ENCODE measurements at regions not wholly inside any gene's neighbourhood (a gene's known extent, or its start where the extent isn't known, plus 50 kb on each side); places are given as distances from the start of the nearest gene placed in this dataset.
"Not testable (repeated sequence)": the region's sequence is repeated elsewhere in the genome, so short reads cannot be mapped to it uniquely, and the experiment has no call there.

- Histone ChIP-seq H3K9me3 (ENCODE audit: control insufficient read depth, insufficient read depth, low read depth, low read length) (peaks cover 48% of the 10 kb centered on the region), H3K27ac (ENCODE audit: low read depth, low read length) (no peak overlapping the region), H3K4me3 (ENCODE audit: low read depth, low read length) (no peak overlapping the region), H3K27me3 (ENCODE audit: control insufficient read depth, insufficient read depth, low read length) (no peaks in the 10 kb centered on the region), H3K9ac (ENCODE audit: low read length) (no peak overlapping the region), H3K36me3 (ENCODE audit: control insufficient read depth, insufficient read depth, low read length) (no peaks in the 10 kb centered on the region), H3K4me1 (ENCODE audit: control insufficient read depth, insufficient read depth, low read length) (no peaks in the 10 kb centered on the region)
These were observed 726.4 kb downstream of the TENT5A start for GRCh38 chr6:81026041-81026553.

GRCh38 chr6:81023709-81024108 lies 728.8 kb downstream of the TENT5A start:
- Histone ChIP-seq H3K36me3 (ENCODE audit: control insufficient read depth, insufficient read depth, low read length) (no peaks in the 10 kb centered on the region), H3K4me3 (ENCODE audit: low read depth, low read length) (no peak overlapping the region), H3K27me3 (ENCODE audit: control insufficient read depth, insufficient read depth, low read length) (no peaks in the 10 kb centered on the region), H3K27ac (ENCODE audit: low read depth, low read length) (no peak overlapping the region), H3K4me1 (ENCODE audit: control insufficient read depth, insufficient read depth, low read length) (no peaks in the 10 kb centered on the region), H3K9ac (ENCODE audit: low read length) (no peak overlapping the region), H3K9me3 (ENCODE audit: control insufficient read depth, insufficient read depth, low read depth, low read length) (peaks cover 69% of the 10 kb centered on the region)

GRCh38 chr6:81023007-81023582 lies 729.4 kb downstream of the TENT5A start:
- no peak overlapping the region for H3K4me3 ChIP-seq (ENCODE audit: low read depth, low read length)
- H3K9me3 ChIP-seq (ENCODE audit: control insufficient read depth, insufficient read depth, low read depth, low read length): peaks cover 70% of the 10 kb centered on the region
- no peaks in the 10 kb centered on the region for H3K36me3 ChIP-seq (ENCODE audit: control insufficient read depth, insufficient read depth, low read length)
- H3K27ac ChIP-seq (ENCODE audit: low read depth, low read length): no peak overlapping the region
- no peaks in the 10 kb centered on the region for H3K4me1 ChIP-seq (ENCODE audit: control insufficient read depth, insufficient read depth, low read length)
- H3K27me3 ChIP-seq (ENCODE audit: control insufficient read depth, insufficient read depth, low read length): no peaks in the 10 kb centered on the region
- no peak overlapping the region for H3K9ac ChIP-seq (ENCODE audit: low read length)

GRCh38 chr6:81017586-81017985 lies 734.9 kb downstream of the TENT5A start:
- peaks cover 46% of the 10 kb centered on the region for H3K9me3 ChIP-seq (ENCODE audit: control insufficient read depth, insufficient read depth, low read depth, low read length)
- H3K36me3 ChIP-seq (ENCODE audit: control insufficient read depth, insufficient read depth, low read length); H3K27me3 ChIP-seq (ENCODE audit: control insufficient read depth, insufficient read depth, low read length); H3K4me3 ChIP-seq (ENCODE audit: low read depth, low read length); H3K27ac ChIP-seq (ENCODE audit: low read depth, low read length); H3K4me1 ChIP-seq (ENCODE audit: control insufficient read depth, insufficient read depth, low read length); H3K9ac ChIP-seq (ENCODE audit: low read length): not testable (repeated sequence)

GRCh38 chr6:81003894-81004293 lies 748.6 kb downstream of the TENT5A start:
- H3K27me3 ChIP-seq (ENCODE audit: control insufficient read depth, insufficient read depth, low read length): no peaks in the 10 kb centered on the region
- H3K4me3 ChIP-seq (ENCODE audit: low read depth, low read length): no peak overlapping the region
- H3K4me1 ChIP-seq (ENCODE audit: control insufficient read depth, insufficient read depth, low read length): no peaks in the 10 kb centered on the region
- H3K9me3 ChIP-seq (ENCODE audit: control insufficient read depth, insufficient read depth, low read depth, low read length): peaks cover 9% of the 10 kb centered on the region; the same call in 1 of the 2 replicates
- H3K9ac ChIP-seq (ENCODE audit: low read length): no peak overlapping the region
- H3K27ac ChIP-seq (ENCODE audit: low read depth, low read length): no peak overlapping the region
- no peaks in the 10 kb centered on the region for H3K36me3 ChIP-seq (ENCODE audit: control insufficient read depth, insufficient read depth, low read length)

GRCh38 chr6:81003156-81003555 lies 749.3 kb downstream of the TENT5A start:
- no peak overlapping the region for H3K4me3 ChIP-seq (ENCODE audit: low read depth, low read length)
- no peaks in the 10 kb centered on the region for H3K36me3 ChIP-seq (ENCODE audit: control insufficient read depth, insufficient read depth, low read length)
- no peak overlapping the region for H3K9ac ChIP-seq (ENCODE audit: low read length)
- peaks cover 9% of the 10 kb centered on the region; the same call in 1 of the 2 replicates for H3K9me3 ChIP-seq (ENCODE audit: control insufficient read depth, insufficient read depth, low read depth, low read length)
- H3K4me1 ChIP-seq (ENCODE audit: control insufficient read depth, insufficient read depth, low read length): no peaks in the 10 kb centered on the region
- no peaks in the 10 kb centered on the region for H3K27me3 ChIP-seq (ENCODE audit: control insufficient read depth, insufficient read depth, low read length)
- no peak overlapping the region for H3K27ac ChIP-seq (ENCODE audit: low read depth, low read length)

GRCh38 chr6:81002126-81002525 lies 750.4 kb downstream of the TENT5A start:
- Histone ChIP-seq H3K4me1 (ENCODE audit: control insufficient read depth, insufficient read depth, low read length) (no peaks in the 10 kb centered on the region), H3K27me3 (ENCODE audit: control insufficient read depth, insufficient read depth, low read length) (no peaks in the 10 kb centered on the region), H3K4me3 (ENCODE audit: low read depth, low read length) (no peak overlapping the region), H3K9ac (ENCODE audit: low read length) (no peak overlapping the region), H3K9me3 (ENCODE audit: control insufficient read depth, insufficient read depth, low read depth, low read length) (peaks cover 9% of the 10 kb centered on the region; the same call in 1 of the 2 replicates), H3K36me3 (ENCODE audit: control insufficient read depth, insufficient read depth, low read length) (no peaks in the 10 kb centered on the region), H3K27ac (ENCODE audit: low read depth, low read length) (no peak overlapping the region)

- H3K9me3 ChIP-seq (ENCODE audit: control insufficient read depth, insufficient read depth, low read depth, low read length): no peaks in the 10 kb centered on the region
- H3K4me3 ChIP-seq (ENCODE audit: low read depth, low read length): no peak overlapping the region
- H3K9ac ChIP-seq (ENCODE audit: low read length): no peak overlapping the region
- H3K27me3 ChIP-seq (ENCODE audit: control insufficient read depth, insufficient read depth, low read length): no peaks in the 10 kb centered on the region
- H3K4me1 ChIP-seq (ENCODE audit: control insufficient read depth, insufficient read depth, low read length): no peaks in the 10 kb centered on the region
- H3K36me3 ChIP-seq (ENCODE audit: control insufficient read depth, insufficient read depth, low read length): no peaks in the 10 kb centered on the region
- no peak overlapping the region for H3K27ac ChIP-seq (ENCODE audit: low read depth, low read length)
These were observed 761.2 kb downstream of the TENT5A start for GRCh38 chr6:80991316-80991715.

GRCh38 chr6:80988892-80989291 lies 763.6 kb downstream of the TENT5A start:
- no peak overlapping the region for H3K4me3 ChIP-seq (ENCODE audit: low read depth, low read length)
- H3K27ac ChIP-seq (ENCODE audit: low read depth, low read length): no peak overlapping the region
- no peaks in the 10 kb centered on the region for H3K27me3 ChIP-seq (ENCODE audit: control insufficient read depth, insufficient read depth, low read length)
- no peak overlapping the region for H3K9ac ChIP-seq (ENCODE audit: low read length)
- H3K4me1 ChIP-seq (ENCODE audit: control insufficient read depth, insufficient read depth, low read length): no peaks in the 10 kb centered on the region
- no peaks in the 10 kb centered on the region for H3K9me3 ChIP-seq (ENCODE audit: control insufficient read depth, insufficient read depth, low read depth, low read length)
- no peaks in the 10 kb centered on the region for H3K36me3 ChIP-seq (ENCODE audit: control insufficient read depth, insufficient read depth, low read length)

GRCh38 chr6:80988286-80988685 lies 764.2 kb downstream of the TENT5A start:
- Histone ChIP-seq H3K36me3 (ENCODE audit: control insufficient read depth, insufficient read depth, low read length) (no peaks in the 10 kb centered on the region), H3K9me3 (ENCODE audit: control insufficient read depth, insufficient read depth, low read depth, low read length) (no peaks in the 10 kb centered on the region), H3K27ac (ENCODE audit: low read depth, low read length) (no peak overlapping the region), H3K4me1 (ENCODE audit: control insufficient read depth, insufficient read depth, low read length) (no peaks in the 10 kb centered on the region), H3K9ac (ENCODE audit: low read length) (no peak overlapping the region), H3K27me3 (ENCODE audit: control insufficient read depth, insufficient read depth, low read length) (no peaks in the 10 kb centered on the region), H3K4me3 (ENCODE audit: low read depth, low read length) (no peak overlapping the region)

GRCh38 chr6:80981226-80981625 lies 771.3 kb downstream of the TENT5A start:
- not testable (repeated sequence) for H3K36me3 ChIP-seq (ENCODE audit: control insufficient read depth, insufficient read depth, low read length); H3K4me3 ChIP-seq (ENCODE audit: low read depth, low read length); H3K27me3 ChIP-seq (ENCODE audit: control insufficient read depth, insufficient read depth, low read length); H3K4me1 ChIP-seq (ENCODE audit: control insufficient read depth, insufficient read depth, low read length); H3K27ac ChIP-seq (ENCODE audit: low read depth, low read length); H3K9ac ChIP-seq (ENCODE audit: low read length)
- H3K9me3 ChIP-seq (ENCODE audit: control insufficient read depth, insufficient read depth, low read depth, low read length): peaks cover 15% of the 10 kb centered on the region

Data from HUES6 (cell line).